ENCODE measurements at regions not wholly inside any gene's neighbourhood (a gene's known extent, or its start where the extent isn't known, plus 50 kb on each side); places are given as distances from the start of the nearest gene placed in this dataset.

DNA sequence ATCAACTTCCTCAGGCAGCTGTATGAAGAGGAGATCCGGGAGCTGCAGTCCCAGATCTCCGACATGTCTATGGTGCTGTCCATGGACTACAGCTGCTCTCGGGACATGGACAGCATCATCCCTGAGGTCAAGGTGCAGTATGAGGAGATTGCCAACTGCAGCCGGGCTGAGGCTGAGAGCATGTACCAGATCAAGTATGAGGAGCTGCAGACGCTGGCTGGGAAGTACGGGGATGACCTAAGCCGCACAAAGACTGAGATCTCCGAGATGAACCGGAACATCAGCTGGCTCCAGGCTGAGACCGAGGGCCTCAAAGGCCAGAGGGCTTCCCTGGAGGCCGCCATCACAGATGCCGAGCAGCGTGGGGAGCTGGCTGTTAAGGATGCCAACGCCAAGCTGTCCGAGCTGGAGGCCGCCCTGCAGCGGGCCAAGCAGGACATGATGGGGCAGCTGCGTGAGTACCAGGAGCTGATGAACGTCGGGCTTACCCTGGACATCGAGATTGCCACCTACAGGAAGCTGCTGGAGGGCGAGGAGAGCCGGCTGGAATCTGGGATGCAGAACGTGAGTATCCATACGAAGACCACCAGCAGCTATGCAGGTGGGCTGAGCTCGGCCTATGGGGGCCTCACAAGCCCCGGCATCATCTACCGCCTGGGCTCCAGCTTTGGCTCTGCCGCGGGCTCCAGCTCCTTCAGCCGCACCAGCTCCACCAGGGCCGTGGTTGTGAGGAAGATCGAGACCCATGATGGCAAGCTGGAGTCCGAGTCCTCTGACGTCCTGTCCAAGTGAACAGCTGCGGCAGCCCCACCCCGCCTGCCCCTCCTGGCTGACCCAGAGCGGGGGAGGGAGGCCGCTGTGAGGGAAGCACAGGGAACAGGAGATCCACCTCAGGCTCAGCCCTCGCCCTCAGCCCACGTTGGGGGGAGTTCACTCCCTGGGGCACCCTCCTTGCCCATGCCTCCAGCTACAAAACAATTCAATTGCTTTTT lies 84.0 kb downstream of the SEC61B start:
- TF ChIP-seq, protein P1, sequence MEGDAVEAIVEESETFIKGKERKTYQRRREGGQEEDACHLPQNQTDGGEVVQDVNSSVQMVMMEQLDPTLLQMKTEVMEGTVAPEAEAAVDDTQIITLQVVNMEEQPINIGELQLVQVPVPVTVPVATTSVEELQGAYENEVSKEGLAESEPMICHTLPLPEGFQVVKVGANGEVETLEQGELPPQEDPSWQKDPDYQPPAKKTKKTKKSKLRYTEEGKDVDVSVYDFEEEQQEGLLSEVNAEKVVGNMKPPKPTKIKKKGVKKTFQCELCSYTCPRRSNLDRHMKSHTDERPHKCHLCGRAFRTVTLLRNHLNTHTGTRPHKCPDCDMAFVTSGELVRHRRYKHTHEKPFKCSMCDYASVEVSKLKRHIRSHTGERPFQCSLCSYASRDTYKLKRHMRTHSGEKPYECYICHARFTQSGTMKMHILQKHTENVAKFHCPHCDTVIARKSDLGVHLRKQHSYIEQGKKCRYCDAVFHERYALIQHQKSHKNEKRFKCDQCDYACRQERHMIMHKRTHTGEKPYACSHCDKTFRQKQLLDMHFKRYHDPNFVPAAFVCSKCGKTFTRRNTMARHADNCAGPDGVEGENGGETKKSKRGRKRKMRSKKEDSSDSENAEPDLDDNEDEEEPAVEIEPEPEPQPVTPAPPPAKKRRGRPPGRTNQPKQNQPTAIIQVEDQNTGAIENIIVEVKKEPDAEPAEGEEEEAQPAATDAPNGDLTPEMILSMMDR (IDR thresholded peaks at IDR 0.05; ENCODE audit: low read depth, low read length, poor library complexity, severe bottlenecking): no peak
- no peak for TF ChIP-seq EZH2phosphoT487 (IDR thresholded peaks at IDR 0.05; ENCODE audit: borderline replicate concordance, low read length)

Data from DOHH2 (cell line).